Colonic mucosa (tissue), 4 donors: ENCODE measurements at regions not wholly inside any gene's neighbourhood (a gene's known extent, or its start where the extent isn't known, plus 50 kb on each side); places are given as distances from the start of the nearest gene placed in this dataset.

Source experiments
- DNase-seq: peaks from one replicate; pipeline ENCODE4 v3.0.0-alpha.2; 2020
- H3K27ac ChIP-seq: fragments of 200-600 bp; one replicate; pipeline ENCODE4 v1.8.0; 2021
- H3K27me3 ChIP-seq: fragments of 200-600 bp; one replicate; pipeline ENCODE4 v1.8.0; 2021
- H3K36me3 ChIP-seq: fragments of 200-600 bp; one replicate; pipeline ENCODE4 v1.8.0; 2021
- H3K4me1 ChIP-seq: fragments of 200-600 bp; one replicate; pipeline ENCODE4 v1.8.0; 2021; ENCODE audit warnings: mild to moderate bottlenecking
- H3K4me3 ChIP-seq: fragments of 200-600 bp; one replicate; pipeline ENCODE4 v1.8.0; 2021
- H3K9ac ChIP-seq, 2 donors: one replicate each; pipeline ENCODE4 v1.7.0; 2013; ENCODE audit warnings: control low read depth in 2 of 2, low read depth in 2 of 2, low read length in 2 of 2
- H3K9me3 ChIP-seq: fragments of 200-600 bp; one replicate; pipeline ENCODE4 v1.8.0; 2021
- CTCF ChIP-seq: fragments of 200-600 bp; IDR thresholded peaks from one replicate; pipeline ENCODE4 v1.8.0; 2022; ENCODE audit warnings: antibody characterized with exemption, mild to moderate bottlenecking
- intact Hi-C: fragments of 100-400 bp; cut with DNase I; formaldehyde crosslinking; loops from one replicate; pipeline ENCODE4 v1.14.1; 2022
- donor health status: healthy.
- donor health status: DM: no; HTN: no; CAD: no.
- donor health status: DM: no; HTN: no; CAD: no.

- no peak overlapping the region for H3K4me3 ChIP-seq
- H3K27ac ChIP-seq: no peak overlapping the region
- no peaks in the 10 kb centered on the region for H3K27me3 ChIP-seq
- peak; percentile 12 for DNase-seq
- H3K4me1 ChIP-seq: no peaks in the 10 kb centered on the region
- no peak for TF ChIP-seq CTCF
- intact Hi-C loops: no loop called here
- H3K9ac ChIP-seq: no peak overlapping the region
- H3K9me3 ChIP-seq: no peaks in the 10 kb centered on the region
- no peaks in the 10 kb centered on the region for H3K36me3 ChIP-seq
Measured at GRCh38 chr2:105526000-105526925, 127.4 kb upstream of the FHL2 start.

- TF ChIP-seq CTCF: no peak
- no peaks in the 10 kb centered on the region for H3K9me3 ChIP-seq
- H3K36me3 ChIP-seq: no peaks in the 10 kb centered on the region
- H3K9ac ChIP-seq: no peak overlapping the region
- no peaks in the 10 kb centered on the region for H3K4me1 ChIP-seq
- H3K4me3 ChIP-seq: no peak overlapping the region
- no peak overlapping the region for H3K27ac ChIP-seq
- peak; percentile 15 for DNase-seq
- intact Hi-C loops: no loop called here
- H3K27me3 ChIP-seq: no peaks in the 10 kb centered on the region
Measured at GRCh38 chr2:105525201-105525600, 126.3 kb upstream of the FHL2 start.

GRCh38 chr2:105522645-105523044, 123.8 kb upstream of the FHL2 start:
- Histone ChIP-seq H3K9me3 (no peaks in the 10 kb centered on the region), H3K4me1 (no peaks in the 10 kb centered on the region), H3K27me3 (no peaks in the 10 kb centered on the region), H3K9ac (no peak overlapping the region), H3K36me3 (no peaks in the 10 kb centered on the region), H3K27ac (no peak overlapping the region), H3K4me3 (no peak overlapping the region)
- intact Hi-C loops: loop anchor here (5.0 kb wide), 2 partner anchors 175 to 235 kb away; no protein-coding TSS in a partner anchor
- DNase-seq: no peak
- no peak for TF ChIP-seq CTCF

- intact Hi-C loops: loop anchor here (2.0 to 5.0 kb wide), 3 partner anchors 151 to 234 kb away; no protein-coding TSS in a partner anchor
- no peak overlapping the region for H3K4me3 ChIP-seq
- H3K36me3 ChIP-seq: no peaks in the 10 kb centered on the region
- H3K27ac ChIP-seq: no peak overlapping the region
- H3K9me3 ChIP-seq: no peaks in the 10 kb centered on the region
- no peak for TF ChIP-seq CTCF
- DNase-seq: no peak
- no peak overlapping the region for H3K9ac ChIP-seq
- H3K4me1 ChIP-seq: no peaks in the 10 kb centered on the region
- no peaks in the 10 kb centered on the region for H3K27me3 ChIP-seq
Measured at GRCh38 chr2:105521616-105522015, 122.8 kb upstream of the FHL2 start.

- H3K9ac ChIP-seq: no peak overlapping the region
- no peak overlapping the region for H3K4me3 ChIP-seq
- H3K36me3 ChIP-seq: no peaks in the 10 kb centered on the region
- TF ChIP-seq CTCF: peak; percentile 73
- no peaks in the 10 kb centered on the region for H3K4me1 ChIP-seq
- H3K27ac ChIP-seq: no peak overlapping the region
- no peaks in the 10 kb centered on the region for H3K27me3 ChIP-seq
- intact Hi-C loops: loop anchor here (2.0 to 5.0 kb wide), 3 partner anchors 150 to 234 kb away; no protein-coding TSS in a partner anchor
- DNase-seq: no peak
- H3K9me3 ChIP-seq: no peaks in the 10 kb centered on the region
Measured at GRCh38 chr2:105521176-105521575, 122.3 kb upstream of the FHL2 start.
